ENCODE measurements at regions not wholly inside any gene's neighbourhood (a gene's known extent, or its start where the extent isn't known, plus 50 kb on each side); places are given as distances from the start of the nearest gene placed in this dataset.

DNA sequence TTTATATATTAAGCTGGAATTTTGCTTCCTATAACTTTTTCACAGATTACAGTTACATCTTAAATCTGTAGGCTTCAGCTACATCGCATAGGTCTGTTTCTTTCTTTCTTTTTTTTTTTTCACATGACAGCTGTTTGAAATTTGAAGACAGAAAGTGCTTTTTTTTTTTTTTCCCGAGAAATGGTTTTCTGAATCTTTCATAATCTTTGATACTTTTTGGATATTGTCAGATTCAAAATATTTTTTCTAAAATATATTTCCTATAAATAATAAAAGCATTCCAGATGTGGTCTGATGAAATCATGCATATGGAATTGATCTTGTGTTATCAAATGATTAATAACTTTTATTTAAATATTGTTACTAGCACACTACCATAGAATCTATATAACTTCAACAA lies 212.2 kb downstream of the TAF11L14 start:
- Histone ChIP-seq H3K36me3 (no peaks in the 10 kb centered on the region), H3K9me3 (replicated peaks) (peaks cover 22% of the 10 kb centered on the region), H3K4me1 (no peaks in the 10 kb centered on the region), H3K4me3 (no peak overlapping the region), H3K27ac (replicated peaks) (no peak overlapping the region), H3K27me3 (ENCODE audit: low read depth) (no peaks in the 10 kb centered on the region)
- DNase-seq, result no peak
- TF ChIP-seq, protein P1, sequence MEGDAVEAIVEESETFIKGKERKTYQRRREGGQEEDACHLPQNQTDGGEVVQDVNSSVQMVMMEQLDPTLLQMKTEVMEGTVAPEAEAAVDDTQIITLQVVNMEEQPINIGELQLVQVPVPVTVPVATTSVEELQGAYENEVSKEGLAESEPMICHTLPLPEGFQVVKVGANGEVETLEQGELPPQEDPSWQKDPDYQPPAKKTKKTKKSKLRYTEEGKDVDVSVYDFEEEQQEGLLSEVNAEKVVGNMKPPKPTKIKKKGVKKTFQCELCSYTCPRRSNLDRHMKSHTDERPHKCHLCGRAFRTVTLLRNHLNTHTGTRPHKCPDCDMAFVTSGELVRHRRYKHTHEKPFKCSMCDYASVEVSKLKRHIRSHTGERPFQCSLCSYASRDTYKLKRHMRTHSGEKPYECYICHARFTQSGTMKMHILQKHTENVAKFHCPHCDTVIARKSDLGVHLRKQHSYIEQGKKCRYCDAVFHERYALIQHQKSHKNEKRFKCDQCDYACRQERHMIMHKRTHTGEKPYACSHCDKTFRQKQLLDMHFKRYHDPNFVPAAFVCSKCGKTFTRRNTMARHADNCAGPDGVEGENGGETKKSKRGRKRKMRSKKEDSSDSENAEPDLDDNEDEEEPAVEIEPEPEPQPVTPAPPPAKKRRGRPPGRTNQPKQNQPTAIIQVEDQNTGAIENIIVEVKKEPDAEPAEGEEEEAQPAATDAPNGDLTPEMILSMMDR (IDR thresholded peaks at IDR 0.05; ENCODE audit: borderline replicate concordance), result no peak
- intact Hi-C loops (cut with micrococcal nuclease), result no loop called here

DNA sequence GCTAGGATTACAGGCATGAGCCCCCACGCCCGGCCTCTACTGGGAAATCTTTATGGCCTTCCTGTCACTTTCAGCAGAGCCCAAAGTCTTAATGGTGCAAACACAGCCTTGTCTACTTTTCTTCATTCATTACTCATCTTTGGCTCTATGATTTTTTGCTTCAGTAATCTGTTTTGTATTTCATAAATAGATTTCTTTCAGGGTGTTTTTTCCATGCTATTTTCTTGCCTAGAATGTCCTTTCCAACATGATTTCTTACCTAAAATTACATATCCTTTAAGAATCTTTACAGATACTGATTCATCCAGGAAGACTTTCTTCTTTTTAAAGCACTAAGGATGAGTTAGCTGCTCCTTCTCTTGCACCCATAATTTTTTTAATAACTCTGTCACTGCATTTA lies 213.0 kb downstream of the TAF11L14 start:
- no peaks in the 10 kb centered on the region for H3K36me3 ChIP-seq
- intact Hi-C loops (cut with micrococcal nuclease), result no loop called here
- DNase-seq, result no peak
- H3K4me3 ChIP-seq, result no peak overlapping the region
- H3K27ac ChIP-seq (replicated peaks), result no peak overlapping the region
- H3K4me1 ChIP-seq, result no peaks in the 10 kb centered on the region
- TF ChIP-seq, protein P1 (IDR thresholded peaks at IDR 0.05; ENCODE audit: borderline replicate concordance), result no peak
- no peaks in the 10 kb centered on the region for H3K27me3 ChIP-seq (ENCODE audit: low read depth)
- peaks cover 14% of the 10 kb centered on the region for H3K9me3 ChIP-seq (replicated peaks)

DNA sequence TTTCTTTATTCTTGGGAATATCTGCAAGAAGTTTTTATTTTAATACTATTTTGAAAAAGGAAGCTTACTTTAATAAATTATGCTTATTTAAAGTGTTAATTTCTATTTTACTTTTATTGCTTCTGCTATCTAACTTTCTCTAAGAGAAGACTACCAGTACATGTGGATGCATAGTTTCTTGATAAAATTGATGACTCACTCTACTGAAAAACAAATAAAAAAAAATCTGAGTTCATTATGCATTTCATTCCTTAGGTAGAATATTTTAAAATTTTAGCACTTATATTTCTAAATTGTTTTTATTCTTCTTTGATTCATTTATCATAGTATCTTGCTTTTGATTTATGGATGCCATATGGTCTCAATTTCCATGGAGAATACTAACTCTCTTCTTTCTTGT lies 217.9 kb downstream of the TAF11L14 start:
- intact Hi-C loops (cut with micrococcal nuclease), result no loop called here
- TF ChIP-seq, protein P1 (IDR thresholded peaks at IDR 0.05; ENCODE audit: borderline replicate concordance), result no peak
- Histone ChIP-seq H3K9me3 (replicated peaks) (peaks cover 3% of the 10 kb centered on the region), H3K36me3 (no peaks in the 10 kb centered on the region), H3K27me3 (ENCODE audit: low read depth) (no peaks in the 10 kb centered on the region), H3K4me1 (no peaks in the 10 kb centered on the region), H3K27ac (replicated peaks) (no peak overlapping the region), H3K4me3 (no peak overlapping the region)
- DNase-seq, result no peak

DNA sequence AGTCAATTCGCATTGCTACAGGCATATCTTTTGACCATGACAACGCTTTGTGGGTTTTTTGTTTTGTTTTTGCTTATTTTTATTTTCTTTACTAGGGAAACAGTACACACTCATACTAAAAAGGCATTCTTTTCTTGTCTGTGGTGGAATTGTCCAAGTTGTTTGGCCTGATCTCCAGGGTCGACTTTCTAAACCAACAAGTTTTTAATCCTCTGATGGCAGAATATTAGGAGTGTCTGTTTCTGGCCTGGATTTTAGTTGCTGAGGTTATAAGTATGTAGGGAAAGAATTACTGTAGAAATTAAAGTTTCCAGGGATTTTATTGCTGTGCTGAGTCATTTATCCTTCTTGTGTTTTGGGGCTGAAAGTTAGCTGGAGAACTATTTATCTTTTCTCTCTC lies 218.5 kb downstream of the TAF11L14 start:
- DNase-seq, result no peak
- TF ChIP-seq, protein P1 (IDR thresholded peaks at IDR 0.05; ENCODE audit: borderline replicate concordance), result no peak
- no peaks in the 10 kb centered on the region for H3K27me3 ChIP-seq (ENCODE audit: low read depth)
- H3K27ac ChIP-seq (replicated peaks), result no peak overlapping the region
- H3K36me3 ChIP-seq, result no peaks in the 10 kb centered on the region
- peaks cover 3% of the 10 kb centered on the region for H3K9me3 ChIP-seq (replicated peaks)
- H3K4me1 ChIP-seq, result no peaks in the 10 kb centered on the region
- H3K4me3 ChIP-seq, result no peak overlapping the region
- intact Hi-C loops (cut with micrococcal nuclease), result no loop called here

DNA sequence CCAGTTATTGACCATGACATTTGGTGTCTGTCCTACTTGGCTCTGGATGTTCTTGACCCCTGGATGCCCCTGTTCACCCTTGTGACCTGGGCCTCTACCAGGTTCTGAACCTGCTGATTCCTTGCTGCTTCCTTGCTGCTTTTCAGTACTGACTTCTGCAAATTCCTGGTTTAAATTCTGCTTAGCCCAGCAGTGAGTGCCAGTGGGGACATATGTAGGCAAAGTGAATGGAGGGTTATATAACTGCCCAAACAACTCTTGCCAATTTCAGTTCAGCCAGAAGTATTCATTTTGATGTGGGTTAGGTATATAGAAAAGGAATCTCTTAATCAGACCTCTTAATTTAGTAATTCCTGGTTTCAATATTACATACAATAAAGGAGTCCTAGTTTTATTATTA lies 220.6 kb downstream of the TAF11L14 start:
- no peak overlapping the region for H3K4me3 ChIP-seq
- intact Hi-C loops (cut with micrococcal nuclease), result no loop called here
- H3K36me3 ChIP-seq, result no peaks in the 10 kb centered on the region
- TF ChIP-seq, protein P1 (IDR thresholded peaks at IDR 0.05; ENCODE audit: borderline replicate concordance), result no peak
- H3K27me3 ChIP-seq (ENCODE audit: low read depth), result no peaks in the 10 kb centered on the region
- H3K27ac ChIP-seq (replicated peaks), result no peak overlapping the region
- DNase-seq, result no peak
- H3K4me1 ChIP-seq, result no peaks in the 10 kb centered on the region
- peaks cover 10% of the 10 kb centered on the region for H3K9me3 ChIP-seq (replicated peaks)

All from left ventricle myocardium inferior (tissue), 1 donor.